OCI-M1 (cell line): ENCODE measurements at regions not wholly inside any gene's neighbourhood (a gene's known extent, or its start where the extent isn't known, plus 50 kb on each side); places are given as distances from the start of the nearest gene placed in this dataset.
"Not testable (repeated sequence)": the region's sequence is repeated elsewhere in the genome, so short reads cannot be mapped to it uniquely, and the experiment has no call there.

ENCODE experiments used
- DNase-seq: peaks from one replicate; lab custom pipeline; 2025; lab: John Stamatoyannopoulos, UW

DNA sequence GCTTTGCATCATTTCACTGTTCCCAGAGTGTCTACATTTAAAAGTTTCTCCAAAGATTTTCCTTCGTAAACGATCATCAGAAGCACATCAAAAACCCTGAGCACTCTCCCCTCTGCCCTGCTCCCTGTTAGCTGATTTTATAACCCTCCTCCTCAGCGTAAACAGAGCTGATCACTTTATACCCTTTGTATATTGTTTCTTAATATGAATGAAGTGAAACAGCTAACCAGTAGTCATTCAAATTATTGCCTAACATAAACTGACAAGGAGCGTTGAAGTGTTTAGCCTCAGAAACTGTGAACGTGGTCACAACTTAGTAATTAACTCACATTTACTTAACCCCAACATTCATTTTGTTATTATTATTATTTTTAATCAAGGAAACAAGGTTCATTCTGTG is 160.0 kb upstream of the FOXF1 start:
- no peak for DNase-seq

DNA sequence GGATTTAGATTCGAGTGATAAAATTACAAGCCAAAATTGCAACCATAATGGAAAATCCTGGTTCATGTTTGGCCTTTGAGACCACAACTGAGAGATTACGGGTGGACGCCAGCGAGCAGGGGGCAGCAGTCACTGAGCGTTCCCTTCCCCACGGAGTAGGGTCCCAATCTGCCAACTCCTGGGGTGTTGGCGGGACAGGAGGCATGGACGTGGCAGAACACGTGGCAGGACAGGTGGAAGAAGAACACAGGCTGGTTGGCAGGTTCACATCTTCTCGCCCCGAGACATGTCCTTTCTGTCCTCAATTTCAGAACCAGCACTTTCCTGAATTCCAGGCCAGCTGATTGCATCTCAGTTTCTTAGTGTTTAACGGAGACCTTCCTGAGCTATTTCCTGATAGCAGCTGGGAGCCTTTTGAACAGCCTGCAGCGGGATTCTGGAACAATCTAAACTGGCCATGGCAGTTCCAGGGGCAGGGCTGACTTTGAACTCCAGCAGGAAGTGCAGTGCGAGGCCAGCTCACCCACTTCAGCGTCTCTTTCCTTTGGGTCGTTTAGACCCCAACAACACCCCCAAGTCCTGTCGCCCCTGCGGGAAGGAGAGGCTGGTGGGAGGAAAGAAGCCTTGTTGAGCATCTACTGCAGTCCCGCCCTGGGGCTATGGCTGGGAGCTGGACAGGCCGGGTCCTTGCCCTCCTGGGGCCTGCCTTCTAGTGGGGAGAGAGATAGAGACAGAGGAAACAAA is 159.1 kb upstream of the FOXF1 start:
- DNase-seq = no peak

DNA sequence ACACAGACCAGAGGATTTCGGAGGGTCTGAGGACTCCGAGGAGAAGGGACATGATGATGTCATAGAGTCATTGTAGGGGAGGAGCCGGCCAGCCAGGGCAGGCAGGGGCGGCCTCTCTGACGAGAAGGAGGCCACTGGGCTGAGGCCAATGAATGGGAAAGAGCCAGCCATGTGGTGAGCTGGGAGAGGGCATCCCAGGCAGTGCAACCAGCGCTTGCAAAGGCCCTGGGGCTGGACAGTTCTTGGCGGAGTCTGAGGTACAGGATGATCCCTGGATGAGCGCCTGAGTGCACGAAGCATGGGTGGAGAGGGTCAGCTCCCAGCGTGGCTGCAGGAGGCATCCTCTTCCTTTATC is 158.6 kb upstream of the FOXF1 start:
- not testable (repeated sequence) for DNase-seq

DNA sequence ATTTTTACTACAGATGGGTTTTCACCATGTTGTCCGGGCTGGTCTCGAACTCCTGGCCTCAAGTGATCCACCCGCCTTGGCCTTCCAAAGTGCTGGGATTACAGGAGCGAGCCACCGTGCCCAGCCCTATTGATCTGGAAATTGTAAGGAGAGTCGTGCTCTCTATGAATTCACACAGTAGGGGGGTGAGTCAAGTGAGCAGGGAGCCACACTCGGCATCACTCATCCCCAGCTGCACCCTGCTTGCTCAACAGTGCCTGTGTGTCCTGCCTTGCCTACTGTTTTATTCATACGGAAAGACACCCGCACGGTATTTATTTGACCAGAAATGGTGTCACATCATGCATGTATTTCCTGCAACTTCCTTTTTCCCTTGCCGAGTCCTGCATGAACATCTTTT is 157.2 kb upstream of the FOXF1 start:
- DNase-seq = no peak

DNA sequence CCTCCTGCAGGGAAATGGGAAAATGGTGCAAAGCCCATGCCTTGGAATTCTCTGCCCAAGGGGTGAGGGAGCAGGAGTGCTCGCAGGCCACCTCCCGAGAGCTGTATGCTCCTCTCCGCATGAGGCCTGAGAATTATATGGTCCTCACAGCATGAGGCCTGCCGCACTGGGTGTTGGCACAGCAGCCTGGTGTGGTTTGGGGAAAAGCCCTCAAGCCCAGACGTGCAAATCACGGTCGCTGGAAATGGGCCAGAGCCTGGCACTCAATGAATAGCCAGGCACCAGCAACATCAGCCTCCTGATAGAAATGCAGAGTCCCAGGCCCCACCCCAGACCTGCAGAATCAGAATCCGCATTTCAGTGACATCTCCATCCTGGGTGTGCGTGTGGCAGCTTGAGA is 156.4 kb upstream of the FOXF1 start:
- no peak for DNase-seq

DNA sequence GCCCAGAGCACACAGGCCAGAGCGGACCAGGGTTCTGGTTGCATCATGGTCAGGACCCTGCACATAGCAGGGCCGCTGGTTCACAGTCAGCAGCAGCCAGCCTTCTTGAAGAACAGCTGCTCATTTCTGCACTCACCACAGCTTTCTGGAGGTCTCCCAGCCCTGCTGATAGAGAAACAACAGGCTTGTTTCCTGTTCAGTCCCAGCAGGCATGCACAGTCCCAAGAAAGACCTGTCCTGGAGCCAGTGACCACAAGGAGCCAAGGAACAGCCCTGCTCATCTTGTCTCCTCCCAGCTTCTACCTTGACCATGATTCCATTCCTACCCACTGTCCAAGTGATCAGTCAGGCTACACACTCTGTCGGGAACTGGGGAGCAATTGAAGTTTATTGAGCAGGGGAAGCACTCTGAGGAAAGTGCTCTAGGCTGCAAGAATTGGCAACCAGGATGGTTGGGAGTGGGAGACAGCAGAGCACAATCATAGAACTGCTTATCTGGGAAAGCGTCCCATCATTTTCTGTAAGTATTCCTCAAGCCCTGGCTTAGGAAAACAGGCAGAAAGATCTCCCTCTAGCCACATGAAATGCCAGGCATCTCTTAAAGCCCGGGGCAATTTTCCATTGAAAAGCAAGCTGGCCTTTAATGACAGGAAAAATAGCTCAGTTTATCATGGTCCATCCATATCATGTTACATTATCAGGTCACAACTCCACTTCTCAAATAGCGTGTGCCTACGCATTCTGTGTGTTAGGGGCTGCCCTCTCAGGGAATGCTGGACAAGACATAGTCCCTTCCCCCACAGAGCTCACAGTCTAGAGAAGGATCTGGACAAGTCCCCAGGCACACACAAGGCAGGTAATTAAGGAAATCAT is 155.4 kb upstream of the FOXF1 start:
- DNase-seq = no peak

DNA sequence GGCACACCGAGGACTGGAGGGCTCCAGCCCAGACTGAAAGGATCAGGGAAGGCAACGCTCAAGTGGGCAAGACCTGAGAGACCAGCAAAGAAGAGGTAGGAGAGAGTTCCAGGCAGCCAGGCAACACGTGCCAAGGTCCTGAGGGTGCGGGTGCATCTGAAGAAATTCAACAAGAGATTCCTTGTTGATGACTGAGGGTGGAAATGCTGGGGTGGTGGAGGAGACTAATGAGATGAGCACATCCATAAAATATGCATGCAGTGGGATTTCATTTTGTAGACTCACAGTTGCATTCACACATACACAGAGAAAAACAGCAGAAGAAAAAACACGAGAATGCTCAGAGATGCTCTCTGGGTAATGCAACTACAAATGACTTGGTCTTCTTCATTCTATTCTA is 154.8 kb upstream of the FOXF1 start:
- DNase-seq = no peak

DNA sequence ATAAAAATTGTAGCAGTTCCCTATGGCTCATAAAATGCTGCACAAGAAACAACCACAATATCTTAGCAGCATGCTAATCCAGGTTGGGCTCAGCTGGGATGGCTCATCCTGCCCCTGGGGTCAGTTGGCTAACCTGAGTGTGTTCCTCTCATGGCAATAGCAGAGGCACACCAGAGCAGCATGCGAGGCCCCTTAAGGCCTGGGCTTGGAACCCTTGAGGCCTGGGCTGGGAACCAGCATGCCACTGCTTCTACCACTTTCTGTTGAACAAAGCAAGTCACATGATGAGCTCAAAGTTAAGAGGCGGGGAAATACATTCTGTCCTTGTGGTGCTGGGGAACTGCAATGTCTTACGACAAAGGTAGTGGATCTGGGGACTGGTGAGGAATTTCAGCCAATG is 154.4 kb upstream of the FOXF1 start:
- no peak for DNase-seq

DNA sequence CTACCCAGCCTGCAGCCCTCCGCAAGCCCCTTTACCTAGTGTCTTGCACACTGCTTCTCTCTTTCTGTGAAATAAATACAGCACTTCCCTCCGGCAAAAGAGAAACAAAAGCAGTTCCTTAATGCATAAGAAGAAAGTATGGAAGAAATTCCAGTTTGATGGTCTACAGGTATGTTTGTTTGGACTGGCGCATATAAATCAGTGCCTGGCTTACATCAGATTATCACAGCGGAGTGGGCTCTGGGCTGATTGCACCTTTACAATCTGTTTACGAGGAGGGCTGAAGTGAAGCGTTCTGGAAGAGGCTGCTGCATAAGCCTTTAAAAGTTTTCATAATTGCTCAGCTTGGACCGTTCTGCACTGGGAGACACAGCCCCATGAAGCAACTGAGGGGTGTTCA is 153.5 kb upstream of the FOXF1 start:
- no peak for DNase-seq

DNA sequence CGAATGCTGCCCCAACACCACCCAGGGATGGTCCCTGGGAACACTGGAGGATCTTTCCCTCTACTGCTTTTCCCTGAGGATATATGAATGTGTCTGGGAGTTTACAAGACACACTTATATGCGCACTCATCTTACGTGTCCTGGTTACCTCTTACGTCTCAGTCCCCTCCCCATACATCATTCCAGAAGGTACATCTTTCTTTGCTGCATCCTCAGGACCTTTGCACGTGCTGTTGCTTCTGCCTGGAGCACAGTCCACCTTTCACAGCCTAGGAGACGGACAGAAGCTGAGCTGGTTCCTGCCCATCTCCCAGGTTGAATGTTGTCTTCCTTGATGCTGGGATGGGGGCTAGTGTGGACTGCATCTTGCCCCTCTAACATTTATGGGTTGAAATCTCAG is 153.0 kb upstream of the FOXF1 start:
- DNase-seq = no peak

DNA sequence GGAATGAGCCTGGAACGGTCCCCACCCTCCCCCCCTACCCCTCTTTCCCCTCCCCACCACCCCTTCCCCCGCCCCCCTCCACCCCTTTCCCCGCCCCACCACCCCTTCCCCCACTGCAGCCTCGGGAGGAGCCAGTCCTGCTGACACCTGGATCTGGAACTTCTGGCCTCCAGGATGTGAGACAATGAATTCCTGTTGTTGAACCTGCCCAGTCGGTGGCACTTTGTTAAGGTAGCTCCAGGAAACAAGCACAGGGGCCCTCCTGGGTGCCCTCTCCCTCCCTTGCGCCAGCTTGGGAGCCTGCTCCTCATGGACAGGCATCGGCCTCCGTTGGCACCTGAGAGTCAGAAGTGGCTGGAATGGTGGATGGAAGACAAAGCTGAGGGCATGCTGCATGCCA is 152.4 kb upstream of the FOXF1 start:
- DNase-seq = no peak

DNA sequence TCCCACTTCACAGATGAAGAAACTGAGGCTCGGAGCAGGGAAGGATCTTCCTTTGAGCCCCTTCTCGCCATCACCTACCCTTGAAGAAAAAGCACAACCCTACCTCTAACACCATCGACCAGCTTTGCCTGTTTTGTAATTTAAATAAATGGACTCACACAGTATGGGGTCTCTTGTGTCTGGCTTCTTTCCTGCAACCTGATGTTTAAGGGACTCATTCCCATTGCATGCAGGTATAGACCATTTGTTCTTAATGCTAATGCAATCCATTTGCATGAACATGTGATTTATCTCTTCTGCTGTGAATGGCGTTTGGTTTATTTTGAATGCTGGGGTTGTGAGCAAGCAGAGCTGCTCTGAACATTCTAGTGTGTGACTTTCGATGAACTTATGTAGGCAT is 150.8 kb upstream of the FOXF1 start:
- no peak for DNase-seq

DNA sequence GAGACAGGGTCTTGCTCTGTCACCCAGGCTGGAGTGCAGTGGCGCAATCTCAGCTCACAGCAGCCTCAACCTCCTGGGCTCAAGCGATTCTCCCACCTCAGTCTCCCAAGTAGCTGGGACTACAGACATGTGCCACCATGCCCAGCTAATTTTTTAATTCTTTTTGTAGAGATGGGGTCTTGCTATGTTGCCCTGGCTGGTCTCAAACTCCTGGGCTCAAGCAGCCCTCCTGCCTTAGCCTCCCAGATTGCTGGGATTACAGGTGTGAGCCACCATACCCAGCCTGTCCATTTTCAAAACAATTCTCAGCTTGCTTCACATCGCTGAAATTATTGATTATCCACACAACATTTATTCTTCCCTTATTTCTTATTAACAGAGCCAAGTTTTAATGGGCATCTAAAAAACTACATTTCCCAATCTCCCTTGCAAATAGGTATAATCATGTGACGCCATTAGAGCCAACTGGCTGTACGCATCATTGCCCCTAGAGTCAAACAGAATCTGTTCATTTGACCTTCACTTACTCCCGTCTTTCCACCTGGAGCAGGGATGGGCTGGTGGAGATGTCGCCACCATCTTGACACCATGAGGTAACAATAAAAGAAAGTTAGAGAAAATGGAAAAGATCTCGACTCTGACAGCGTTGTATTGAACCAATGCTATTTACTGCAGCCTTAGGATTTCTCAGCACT is 148.0 kb upstream of the FOXF1 start:
- DNase-seq = no peak

DNA sequence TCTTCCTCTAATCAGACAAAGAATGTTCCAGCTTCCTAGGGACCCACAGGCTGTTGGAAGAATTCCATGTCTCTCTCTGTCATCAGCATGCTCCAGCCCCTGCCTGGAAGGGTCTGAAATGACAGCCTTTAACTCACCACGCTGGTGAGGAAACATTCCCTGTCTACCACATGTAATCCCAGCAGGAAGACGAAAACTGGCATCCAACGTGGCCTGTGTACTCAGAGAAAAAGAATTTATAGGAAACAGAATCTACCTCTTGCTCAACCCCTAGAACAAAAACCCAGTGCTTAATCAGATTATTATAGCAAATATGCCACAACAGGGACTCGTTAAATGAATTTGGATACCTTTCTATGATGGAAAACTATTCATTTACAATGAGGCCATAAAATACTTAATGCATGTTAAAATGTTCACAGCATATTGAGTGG is 147.3 kb upstream of the FOXF1 start:
- no peak for DNase-seq

DNA sequence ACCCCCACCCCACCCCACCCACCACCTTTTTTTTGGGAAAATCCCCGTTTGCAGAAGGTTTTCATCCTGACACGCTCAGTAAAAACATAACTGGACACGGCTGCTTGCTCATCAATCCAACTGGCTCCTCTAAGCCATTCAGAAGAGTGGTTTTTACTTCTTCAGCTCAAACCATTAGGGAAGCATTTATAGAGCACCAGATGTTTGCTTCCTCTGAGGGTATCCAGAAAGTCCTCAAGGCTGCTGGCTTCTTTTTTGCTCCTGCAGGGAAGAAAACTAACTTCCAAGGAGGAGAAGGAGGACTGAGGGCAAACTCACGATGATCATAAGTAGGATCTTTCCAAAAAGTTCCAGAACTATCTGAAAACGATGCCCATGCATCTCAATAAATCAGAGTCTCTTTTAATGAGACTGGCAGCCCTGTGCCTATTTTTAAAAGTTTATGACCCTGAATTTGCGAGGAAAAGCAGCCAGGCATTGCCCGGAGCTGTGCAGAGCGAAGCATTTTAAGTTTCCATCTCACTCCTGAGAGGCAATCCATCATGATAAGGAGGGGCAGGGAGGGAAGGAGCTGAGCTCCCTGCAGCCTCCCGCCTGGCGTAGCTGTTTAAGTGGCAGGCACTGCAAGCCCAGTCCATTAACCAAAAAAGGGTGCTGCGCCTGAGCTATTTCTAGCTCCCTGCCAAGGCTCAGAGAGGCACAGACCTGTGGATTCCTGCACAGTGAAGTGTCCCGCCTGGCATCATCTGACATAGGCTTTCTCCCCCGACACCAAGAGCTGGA is 146.3 kb upstream of the FOXF1 start:
- DNase-seq = no peak

DNA sequence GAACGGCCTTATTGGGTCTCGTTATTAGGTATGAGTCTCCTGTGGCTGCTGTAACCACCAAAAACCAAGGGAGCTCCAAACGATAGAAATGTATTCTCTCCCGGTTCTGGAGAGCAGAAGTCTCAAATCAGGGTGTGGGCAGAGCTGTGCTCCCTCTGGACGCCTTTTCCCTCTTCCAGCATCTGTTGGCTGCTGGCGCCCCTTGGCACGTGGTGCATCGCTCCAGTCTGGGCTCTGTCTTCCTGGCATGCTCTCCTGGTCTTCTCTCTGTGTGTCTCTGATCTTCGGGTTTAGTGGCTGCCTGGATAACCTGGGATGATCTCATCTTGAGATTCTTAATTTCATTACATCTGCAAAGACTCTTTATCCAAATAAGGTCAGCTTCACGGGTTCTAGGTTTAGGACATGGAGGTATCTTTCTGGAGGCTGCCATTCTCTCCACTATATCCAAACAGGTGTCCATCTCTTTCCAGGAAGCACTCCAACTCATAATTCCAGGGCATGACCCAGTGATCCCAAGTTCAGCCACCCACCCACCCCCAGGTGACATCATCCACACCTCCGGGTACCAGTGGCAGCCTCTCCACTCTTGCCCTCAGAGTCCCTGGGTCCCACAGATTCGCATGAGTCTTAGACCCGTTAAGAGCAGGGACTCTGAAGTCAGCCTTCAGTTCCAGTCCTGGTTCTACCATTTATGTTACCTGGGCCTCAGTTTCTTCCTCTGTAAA is 145.5 kb upstream of the FOXF1 start:
- no peak for DNase-seq

DNA sequence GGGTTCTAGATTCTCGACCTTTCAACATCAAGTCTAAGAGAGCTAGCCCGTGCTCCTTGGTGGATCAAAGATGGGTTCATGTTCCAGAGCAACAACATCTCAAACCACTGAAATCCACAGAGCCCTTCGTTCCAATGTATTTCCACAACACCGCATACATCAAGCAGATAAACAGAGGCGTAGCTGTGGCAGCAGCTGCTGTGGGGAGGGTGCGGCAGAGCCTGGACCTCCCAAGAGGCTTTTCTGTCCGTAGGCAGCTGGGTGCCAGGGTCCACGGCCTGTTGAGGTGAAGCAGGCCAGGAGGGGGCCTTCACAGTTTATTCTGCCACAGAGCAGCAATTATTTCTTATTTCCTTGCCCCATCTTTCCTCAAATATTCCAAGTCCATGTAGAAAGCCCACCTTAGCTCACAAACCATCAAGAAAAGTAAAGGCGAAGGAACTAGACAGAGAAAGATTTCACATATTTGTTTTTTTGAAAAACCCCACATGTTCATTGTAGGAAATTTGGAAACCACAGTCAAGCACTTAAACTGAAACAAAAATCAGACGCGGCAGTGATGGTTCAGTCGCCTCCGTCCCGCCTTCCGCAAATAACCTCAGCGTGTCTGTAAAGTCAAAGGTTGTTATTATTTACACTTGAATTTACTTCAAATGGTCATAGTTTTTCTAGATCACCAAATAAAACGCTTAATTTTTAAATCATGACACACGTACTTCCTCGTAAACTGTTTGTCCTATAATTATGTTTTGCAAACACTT is 144.6 kb upstream of the FOXF1 start:
- no peak for DNase-seq

DNA sequence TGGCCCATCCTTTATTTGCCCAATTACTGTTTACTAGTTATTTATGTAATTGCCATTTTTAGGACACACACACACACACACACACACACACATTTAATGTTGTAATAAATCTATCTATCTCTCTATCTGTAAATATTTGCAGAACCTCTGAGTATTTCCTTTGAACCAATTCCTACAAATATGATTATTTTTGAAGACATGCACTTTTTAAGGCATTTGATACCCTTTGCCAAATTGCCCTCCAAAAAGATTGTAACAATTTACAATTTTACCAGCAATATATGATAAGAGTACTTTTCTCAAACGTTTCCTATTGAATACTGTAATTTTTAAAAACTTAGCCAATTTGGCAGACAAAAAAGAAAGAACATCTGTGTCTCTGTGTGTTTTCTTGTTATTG is 143.8 kb upstream of the FOXF1 start:
- DNase-seq = no peak

DNA sequence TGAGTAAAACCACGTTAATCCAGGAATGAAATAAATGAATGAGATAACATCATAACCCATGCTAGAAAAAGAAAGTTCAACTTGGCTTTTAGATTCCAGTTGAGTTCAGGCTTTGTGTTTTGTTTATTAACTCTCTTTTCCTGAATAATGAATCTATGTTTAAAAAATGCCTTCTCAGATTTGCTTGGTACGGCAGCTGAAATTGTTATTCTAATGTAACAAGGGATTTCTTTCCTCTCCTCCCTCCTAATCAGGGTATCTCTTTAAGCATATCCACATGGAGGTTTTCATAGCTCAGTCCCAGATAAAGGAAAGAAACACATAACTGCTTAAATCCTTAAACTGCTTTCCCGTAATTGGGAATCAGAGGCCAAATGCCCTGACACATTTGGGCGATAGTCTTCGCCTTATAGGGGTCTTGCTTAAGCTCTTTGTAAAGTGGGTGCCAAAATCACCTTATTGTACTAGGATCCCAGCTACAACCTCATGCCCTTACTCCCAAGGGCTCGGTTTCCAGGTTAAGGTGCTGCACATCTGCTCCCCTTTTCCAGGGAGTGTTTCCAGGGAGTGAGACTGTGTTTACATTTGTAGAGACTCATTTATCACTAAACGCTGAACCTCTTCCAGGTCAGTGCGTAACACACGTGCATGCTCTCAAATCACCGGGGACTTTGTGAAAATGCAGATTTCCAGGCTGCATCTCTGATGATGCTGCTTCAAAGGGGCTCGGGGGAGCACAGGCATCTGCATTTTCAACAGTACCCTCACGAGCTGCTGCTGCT is 142.8 kb upstream of the FOXF1 start:
- no peak for DNase-seq

DNA sequence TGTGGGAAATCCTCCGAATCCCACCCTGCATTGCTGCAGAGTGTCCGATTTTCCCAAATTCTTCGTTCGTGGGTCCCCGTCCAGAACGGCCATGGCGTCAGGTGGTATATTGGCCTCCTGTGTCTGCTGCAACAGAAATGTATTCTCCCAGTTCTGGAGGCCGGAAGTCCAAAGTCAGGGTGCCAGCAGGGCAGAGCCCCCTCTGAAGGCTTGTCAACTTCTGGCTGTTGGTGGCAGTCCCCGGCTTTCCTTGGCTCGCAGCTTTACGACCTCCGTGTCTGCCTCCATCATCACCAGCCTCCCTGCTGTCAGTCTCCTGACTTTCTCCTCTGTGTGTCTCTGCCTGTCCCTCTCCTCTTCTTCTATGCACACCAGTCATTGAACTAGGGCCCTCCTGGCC is 142.1 kb upstream of the FOXF1 start:
- no peak for DNase-seq
